Glomerular visceral epithelial cell (primary cell): ENCODE measurements at regions not wholly inside any gene's neighbourhood (a gene's known extent, or its start where the extent isn't known, plus 50 kb on each side); places are given as distances from the start of the nearest gene placed in this dataset.

ENCODE experiments used
- DNase-seq: peaks from one replicate; pipeline ENCODE4 v3.0.0-alpha.2; 2016; ENCODE audit errors: extremely low spot score

DNA sequence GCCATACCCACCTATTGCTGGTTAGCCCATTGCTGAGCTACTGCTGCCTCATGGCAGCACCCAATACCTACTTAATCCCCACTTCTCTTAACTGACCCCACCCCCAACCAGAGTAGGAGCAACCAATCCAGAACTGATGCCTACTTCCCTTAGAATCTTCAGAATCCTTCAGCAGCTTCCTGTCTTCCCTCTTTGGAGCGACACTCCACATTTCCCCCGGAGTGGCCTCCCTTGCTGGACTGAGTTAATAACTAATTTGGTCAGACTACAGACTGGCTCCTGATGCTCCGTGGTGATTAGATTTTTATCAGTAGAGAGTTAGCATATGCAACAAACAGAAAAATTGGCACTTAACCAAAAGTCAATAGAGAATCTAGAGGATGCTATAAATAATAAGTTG is 51.2 kb upstream of the UBR2 start:
- DNase-seq: peak; percentile 10

DNA sequence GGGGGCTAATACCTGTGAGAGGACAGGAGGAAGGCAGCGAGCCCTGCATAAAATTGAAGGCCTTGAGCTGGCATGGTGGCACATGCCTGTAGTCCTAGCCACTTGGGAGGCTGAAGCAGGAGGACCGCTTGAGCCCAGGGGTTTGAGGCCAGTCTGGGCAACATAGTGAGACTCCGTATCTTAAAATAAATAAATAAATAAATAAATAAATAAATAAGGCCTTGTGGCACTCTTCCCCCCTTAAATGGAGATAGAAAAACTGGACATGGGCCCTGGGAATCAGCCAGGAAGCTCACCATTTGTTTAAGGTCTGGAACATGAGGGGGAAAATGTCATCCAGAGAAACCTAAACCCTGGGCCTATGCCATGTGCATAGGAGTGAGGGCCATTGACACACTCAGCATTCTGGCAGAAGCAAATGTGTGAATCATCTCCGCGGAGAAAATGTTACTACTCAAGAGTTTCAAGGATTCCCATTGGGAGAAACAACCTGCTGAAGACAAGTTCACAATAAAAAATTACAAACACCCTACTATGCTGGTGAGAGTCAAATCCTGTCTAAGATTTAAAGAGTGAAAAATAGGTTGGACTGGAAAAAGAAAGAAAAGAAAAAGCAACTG is 51.9 kb upstream of the UBR2 start:
- no peak for DNase-seq

DNA sequence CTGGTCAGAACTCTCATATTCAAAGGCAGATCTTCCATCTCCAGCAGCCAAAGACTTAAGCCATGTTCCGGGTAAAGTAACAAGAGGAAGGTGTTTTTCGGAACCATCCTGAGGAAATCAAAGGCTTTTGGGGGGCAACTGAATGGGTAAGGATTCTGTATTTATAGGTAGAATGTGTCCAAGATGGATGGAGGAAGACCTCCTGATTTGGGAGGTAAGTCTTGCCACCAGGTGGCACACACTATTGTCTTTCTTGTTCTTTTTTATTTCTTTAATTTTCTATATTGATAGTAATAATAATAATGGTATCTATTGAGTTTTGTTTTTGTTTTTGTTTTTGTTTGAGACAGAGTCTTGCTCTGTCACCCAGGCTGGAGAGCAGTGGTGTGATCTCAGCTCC is 53.0 kb upstream of the UBR2 start:
- no peak for DNase-seq

GRCh38 chr6:42509765-42510164 is 54.1 kb upstream of the UBR2 start:
- DNase-seq: no peak

GRCh38 chr6:42509256-42509655 is 54.6 kb upstream of the UBR2 start:
- DNase-seq: no peak

DNA sequence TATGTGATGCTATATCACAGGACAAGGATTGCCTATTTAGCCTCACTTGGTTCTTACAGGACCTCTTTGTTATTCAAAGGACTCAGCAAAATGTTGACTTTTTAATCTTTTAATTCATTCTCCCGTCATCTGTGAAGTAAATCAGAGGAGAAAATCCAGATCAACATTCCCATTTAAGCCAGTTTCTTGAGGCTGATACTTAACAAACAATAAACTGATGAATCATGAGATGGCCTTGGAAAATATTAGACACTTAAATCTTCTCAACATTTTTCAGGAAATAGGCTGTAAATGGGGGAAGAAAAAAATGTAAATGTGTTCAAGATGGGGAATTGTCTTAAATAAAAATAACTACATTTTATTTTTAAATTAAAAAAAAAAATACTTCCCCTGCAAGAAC is 55.9 kb upstream of the UBR2 start:
- no peak for DNase-seq

DNA sequence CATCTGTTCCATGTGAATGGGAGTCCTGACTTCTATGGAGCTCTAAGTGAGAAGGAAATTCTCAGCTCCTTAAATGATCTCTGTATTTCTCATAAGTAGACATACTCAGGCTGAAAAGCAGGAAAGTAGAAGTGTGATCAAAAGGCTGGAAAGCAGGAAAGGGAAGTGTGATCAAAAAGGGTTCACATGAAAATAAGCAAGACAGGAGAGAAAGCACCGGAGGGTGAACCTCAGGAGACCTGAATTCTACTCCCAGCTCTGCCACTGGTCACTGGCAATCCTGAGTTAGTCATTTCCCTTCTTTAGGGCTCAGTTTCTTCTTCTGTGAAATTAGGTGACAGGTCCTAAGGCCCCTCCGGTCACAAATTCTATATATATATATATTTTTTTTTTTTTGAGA is 55.5 kb upstream of the TRERF1 start:
- DNase-seq: no peak

DNA sequence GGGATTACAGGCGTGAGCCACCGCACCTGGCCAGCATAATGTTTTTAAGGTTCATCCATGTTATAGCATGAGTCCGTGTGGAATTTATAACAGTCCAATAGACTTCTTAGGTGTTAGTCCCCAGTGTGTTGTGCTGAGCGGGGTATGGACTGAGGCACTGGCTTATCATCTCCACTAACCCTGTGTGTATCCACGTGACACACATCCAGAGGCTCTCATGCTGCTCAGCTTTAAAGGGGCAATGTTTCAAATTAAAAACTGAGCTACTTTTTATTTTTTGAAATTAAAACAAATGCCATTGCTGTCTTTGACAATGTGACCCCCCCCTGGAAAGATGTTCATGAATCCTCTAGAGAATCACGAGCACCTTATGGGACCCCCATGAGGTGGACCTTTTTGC is 54.3 kb upstream of the TRERF1 start:
- DNase-seq: no peak

DNA sequence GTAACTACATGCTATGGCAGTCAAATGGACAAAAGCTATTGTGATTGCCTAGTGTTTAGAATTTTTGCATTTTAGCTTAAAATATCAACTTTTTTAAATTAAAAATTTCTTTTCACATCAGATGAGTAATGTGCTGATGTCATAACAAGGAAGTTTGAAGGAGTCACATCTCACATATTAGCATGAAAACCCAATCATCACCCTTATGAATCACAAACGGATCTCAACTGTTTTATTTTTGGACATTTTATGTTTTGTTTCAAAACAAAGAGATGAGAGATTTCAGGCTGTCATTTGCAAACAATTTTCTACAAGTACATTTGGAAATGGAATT is 53.6 kb upstream of the TRERF1 start:
- DNase-seq: no peak

DNA sequence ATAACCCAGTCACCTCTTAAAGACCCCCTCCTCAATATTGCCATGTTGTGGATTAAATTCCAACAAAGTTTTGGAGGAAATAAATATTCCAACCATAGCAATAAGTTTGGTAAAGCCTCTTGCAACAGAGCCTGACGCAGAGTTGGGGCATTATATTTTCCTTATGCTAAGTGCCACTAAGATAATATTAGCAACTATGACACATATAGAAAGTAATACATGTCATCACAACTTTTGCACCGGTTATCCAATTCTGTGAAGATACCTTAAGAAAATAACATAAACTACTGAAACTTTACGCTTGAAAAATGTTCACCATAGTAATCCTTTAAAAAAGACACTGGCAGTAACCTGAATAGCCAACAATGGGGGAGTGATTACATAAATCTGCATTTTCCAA is 52.2 kb upstream of the TRERF1 start:
- DNase-seq: no peak

DNA sequence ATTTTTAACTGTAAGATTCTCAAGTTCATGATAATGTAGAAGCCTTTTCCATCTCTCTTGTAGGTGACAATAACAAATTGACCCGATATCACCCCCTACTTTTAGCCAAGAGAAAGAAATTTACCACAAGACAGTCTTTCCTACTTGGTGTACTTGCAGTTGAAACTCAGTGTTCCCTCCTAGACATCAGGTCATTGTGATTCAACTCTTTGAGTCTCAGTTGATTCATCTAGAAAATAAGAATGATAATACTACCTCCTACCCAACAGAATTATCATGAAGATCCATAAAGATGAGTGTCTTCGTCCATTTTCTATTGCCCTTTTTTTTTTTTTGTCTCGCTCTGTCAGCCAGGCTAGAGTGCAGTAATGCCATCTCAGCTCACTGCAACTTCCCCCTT is 51.3 kb upstream of the TRERF1 start:
- DNase-seq: no peak

- no peak for DNase-seq
Observed at GRCh38 chr6:42502127-42502526, 50.4 kb upstream of the TRERF1 start.
